Dedifferentiated amniotic fluid mesenchymal stem cell (primary cell): ENCODE measurements at regions not wholly inside any gene's neighbourhood (a gene's known extent, or its start where the extent isn't known, plus 50 kb on each side); places are given as distances from the start of the nearest gene placed in this dataset.
"Not testable (repeated sequence)": the region's sequence is repeated elsewhere in the genome, so short reads cannot be mapped to it uniquely, and the experiment has no call there.

Source experiments
- DNase-seq: peaks from one replicate; pipeline ENCODE4 v3.0.0-alpha.2; 2016; ENCODE audit errors: extremely low spot score

DNA sequence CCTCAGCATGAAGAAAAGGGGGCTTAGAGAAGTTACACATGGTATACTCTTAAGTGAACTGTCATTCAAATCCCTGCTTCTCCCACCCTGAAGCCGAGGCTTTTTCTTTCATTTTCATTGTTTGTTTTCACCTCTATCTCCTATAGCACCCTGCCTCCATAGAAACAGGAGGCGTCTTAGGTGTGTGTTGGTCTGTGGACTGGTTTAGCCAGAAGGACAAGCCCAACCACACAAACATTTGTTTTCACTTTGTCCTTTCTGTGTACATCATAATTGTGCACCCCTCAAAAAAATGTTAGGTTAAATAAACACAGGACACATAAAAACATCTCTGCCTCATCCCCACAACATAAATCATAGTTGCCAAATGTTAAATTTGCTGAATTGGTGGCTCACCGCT, 73.3 kb upstream of the UBE2E2 start:
- DNase-seq, result no peak

DNA sequence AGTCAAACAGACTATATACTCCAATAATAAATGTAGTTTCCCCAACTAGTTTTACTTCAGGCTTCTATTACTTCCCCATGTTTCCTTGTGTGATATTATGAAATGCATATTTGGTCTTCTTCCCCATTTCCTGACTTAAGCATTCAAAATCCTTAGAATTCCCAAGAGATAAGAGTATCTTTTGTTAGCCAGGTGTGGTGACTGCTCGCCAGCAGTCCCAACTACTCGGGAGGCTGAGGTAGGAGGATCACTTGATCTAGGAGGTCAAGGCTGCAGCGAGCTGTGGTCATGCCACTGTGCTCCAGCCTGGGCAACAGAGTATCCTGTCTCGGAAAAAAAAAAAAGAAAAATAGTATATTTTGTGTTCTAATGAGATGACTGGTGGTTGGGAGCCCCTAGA, 72.7 kb upstream of the UBE2E2 start:
- DNase-seq, result no peak

DNA sequence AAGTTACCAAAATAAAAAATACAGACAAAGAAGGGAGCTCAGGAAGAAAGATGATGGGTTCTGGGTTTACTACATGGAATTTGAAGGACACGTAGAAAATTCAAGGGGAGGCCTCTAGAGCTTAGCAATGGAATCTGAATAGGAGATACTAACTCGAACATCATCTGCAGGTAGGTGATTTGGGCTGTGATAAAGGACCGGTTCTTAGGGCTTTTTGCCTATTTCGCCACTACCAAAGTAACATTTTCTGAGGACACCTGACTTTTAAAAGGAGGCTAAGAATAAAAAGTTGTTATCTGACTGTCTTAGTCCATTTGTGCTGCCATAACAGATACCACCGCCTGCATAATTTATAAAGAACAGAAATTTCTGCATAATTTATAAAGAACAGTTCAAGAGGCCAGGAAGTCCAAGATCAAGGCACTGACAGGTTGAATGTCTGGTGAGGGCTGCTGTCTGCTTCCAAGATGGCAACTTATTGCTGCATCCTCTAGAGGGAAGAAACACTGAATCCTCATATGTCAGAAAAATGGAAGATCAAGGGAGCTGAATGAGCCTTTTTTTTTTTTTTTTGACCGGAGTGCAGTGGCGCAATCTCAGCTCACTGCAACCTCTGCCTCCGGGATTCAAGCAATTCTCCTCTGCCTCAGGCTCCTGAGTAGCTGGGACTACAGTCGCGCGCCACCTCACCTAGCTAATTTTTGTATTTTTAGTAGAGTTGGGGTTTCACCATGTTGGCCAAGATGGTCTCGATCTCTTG, 67.9 kb upstream of the UBE2E2 start:
- DNase-seq, result no peak

DNA sequence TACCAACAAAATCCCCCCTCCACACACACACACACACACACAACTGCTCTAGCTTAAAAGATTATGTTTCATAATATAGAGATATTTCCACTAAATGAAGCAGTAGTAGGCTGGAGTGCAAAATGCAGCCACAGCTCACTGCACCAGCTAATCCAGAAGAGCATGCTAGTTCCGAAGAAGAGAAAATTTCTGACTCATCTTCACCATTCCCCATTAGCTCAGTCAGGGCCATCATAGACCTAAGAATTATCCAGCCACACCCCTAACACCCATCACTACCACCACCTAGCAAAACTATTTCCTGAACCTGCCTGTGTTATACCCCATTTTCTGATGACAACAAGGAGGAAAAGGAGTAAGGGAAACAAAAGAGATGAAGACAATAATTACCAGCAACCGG, 67.1 kb upstream of the UBE2E2 start:
- DNase-seq, result no peak

DNA sequence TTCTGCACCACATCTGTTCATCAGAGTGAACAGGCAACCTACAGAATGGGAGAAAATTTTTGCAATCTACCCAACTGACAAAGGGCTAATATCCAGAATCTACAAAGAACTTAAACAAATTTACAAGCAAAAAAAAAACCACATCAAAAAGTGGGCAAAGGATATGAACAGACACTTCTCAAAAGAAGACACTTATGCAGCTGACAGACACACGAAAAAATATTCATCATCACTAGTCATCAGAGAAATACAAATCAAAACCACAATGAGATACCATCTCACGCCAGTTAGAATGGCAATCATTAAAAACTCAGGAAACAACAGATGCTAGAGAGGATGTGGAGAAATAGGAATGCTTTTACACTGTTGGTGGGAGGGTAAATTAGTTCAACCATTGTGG, 59.1 kb upstream of the UBE2E2 start:
- not testable (repeated sequence) for DNase-seq

DNA sequence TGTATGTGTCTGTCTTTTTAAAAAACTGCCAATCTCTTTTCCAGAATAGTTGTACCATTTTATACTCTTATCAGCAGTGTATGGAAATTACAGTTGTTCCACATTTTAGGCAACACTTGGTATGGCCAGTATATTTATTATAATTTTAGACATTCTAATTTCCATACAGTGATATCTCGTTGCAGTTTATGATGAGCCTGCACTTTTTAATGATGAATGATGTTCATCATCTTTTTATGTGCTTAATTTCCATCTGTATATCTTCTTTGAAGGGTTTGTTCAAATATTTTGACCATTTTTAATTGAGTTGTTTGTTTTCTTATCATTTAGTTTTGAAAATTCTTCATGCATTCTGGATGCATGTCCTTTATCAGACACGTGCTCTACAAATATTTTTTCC, 57.0 kb upstream of the UBE2E2 start:
- no peak for DNase-seq

DNA sequence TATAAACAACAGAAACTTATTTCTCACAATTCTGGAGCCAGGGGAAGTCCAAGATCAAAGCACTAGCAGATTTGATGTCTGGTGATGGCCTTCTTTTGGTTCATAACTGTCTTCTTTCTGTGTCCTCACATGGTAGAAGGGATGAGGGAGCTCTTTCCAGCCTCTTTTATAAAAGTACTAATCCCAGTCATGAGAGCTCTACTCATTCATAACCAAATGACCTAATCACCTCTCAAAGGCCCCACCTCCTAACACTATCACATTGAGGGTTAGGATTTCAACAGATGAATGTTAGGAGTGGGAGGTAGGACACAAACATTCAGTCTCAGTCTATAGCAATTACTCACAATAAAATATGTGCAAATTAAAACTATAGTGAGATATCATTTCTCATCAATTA, 50.1 kb upstream of the UBE2E2 start:
- DNase-seq, result no peak
